DMS153 treated with DMSO at 0.1 percent for 48 hours (cell line): ENCODE measurements at regions not wholly inside any gene's neighbourhood (a gene's known extent, or its start where the extent isn't known, plus 50 kb on each side); places are given as distances from the start of the nearest gene placed in this dataset.

Source experiments
- DNase-seq: peaks from one replicate; lab custom pipeline; 2025; ENCODE audit not compliant: unreplicated experiment; lab: John Stamatoyannopoulos, UW

GRCh38 chr6:137731600-137731959 lies 135.5 kb upstream of the TNFAIP3 start:
- DNase-seq, result no peak

GRCh38 chr6:137731960-137732616 lies 135.0 kb upstream of the TNFAIP3 start:
- DNase-seq, result no peak

GRCh38 chr6:137733372-137733771 lies 133.7 kb upstream of the TNFAIP3 start:
- no peak for DNase-seq

GRCh38 chr6:137734005-137734874 lies 132.8 kb upstream of the TNFAIP3 start:
- no peak for DNase-seq

GRCh38 chr6:137734875-137735182 lies 132.2 kb upstream of the TNFAIP3 start:
- DNase-seq, result no peak

- no peak for DNase-seq
Measured at GRCh38 chr6:137736048-137736818, 130.8 kb upstream of the TNFAIP3 start.

GRCh38 chr6:137736911-137737310 lies 130.1 kb upstream of the TNFAIP3 start:
- DNase-seq, result no peak

- DNase-seq, result no peak
Measured at GRCh38 chr6:137737836-137738596, 129.0 kb upstream of the TNFAIP3 start.

GRCh38 chr6:137738931-137739504 lies 128.0 kb upstream of the TNFAIP3 start:
- no peak for DNase-seq

GRCh38 chr6:137739544-137739943 lies 127.5 kb upstream of the TNFAIP3 start:
- no peak for DNase-seq

- no peak for DNase-seq
Measured at GRCh38 chr6:137740091-137740755, 126.8 kb upstream of the TNFAIP3 start.

GRCh38 chr6:137740967-137741761 lies 125.9 kb upstream of the TNFAIP3 start:
- no peak for DNase-seq

- no peak for DNase-seq
Measured at GRCh38 chr6:137743493-137743892, 123.6 kb upstream of the TNFAIP3 start.

- no peak for DNase-seq
Measured at GRCh38 chr6:137744877-137745276, 122.2 kb upstream of the TNFAIP3 start.

GRCh38 chr6:137745321-137745720 lies 121.7 kb upstream of the TNFAIP3 start:
- DNase-seq, result no peak

GRCh38 chr6:137746264-137746663 lies 120.8 kb upstream of the TNFAIP3 start:
- no peak for DNase-seq

- DNase-seq, result no peak
Measured at GRCh38 chr6:137749696-137750211, 117.3 kb upstream of the TNFAIP3 start.

GRCh38 chr6:137750297-137750696 lies 116.8 kb upstream of the TNFAIP3 start:
- DNase-seq, result no peak
